ENCODE measurements at regions not wholly inside any gene's neighbourhood (a gene's known extent, or its start where the extent isn't known, plus 50 kb on each side); places are given as distances from the start of the nearest gene placed in this dataset.

- intact Hi-C loops (cut with DNase I): no loop called here
- no peak overlapping the region for H3K4me3 ChIP-seq
- H3K36me3 ChIP-seq (ENCODE audit: insufficient read depth in 1 of 2, low read depth in 1 of 2): no peaks in the 10 kb centered on the region
- WGBS, 3 donors: 77 to 83% (median 82%) methylated on average over 1 of the region's 1 CpG
- no peak overlapping the region for H3K27ac ChIP-seq
- ATAC-seq: no peak
- no peak for DNase-seq
- no peak for TF ChIP-seq CTCF (IDR thresholded peaks at IDR 0.05)
- no peaks in the 10 kb centered on the region for H3K27me3 ChIP-seq (ENCODE audit: insufficient read depth in 3 of 3, low read length in 2 of 3)
- H3K9me3 ChIP-seq: no peaks in the 10 kb centered on the region
- no peaks in the 10 kb centered on the region for H3K4me1 ChIP-seq
These were observed 223.9 kb upstream of the MAD2L1 start for GRCh38 chr4:120290553-120290952.

- H3K4me3 ChIP-seq: no peak overlapping the region
- no peak overlapping the region for H3K27ac ChIP-seq
- intact Hi-C loops (cut with DNase I): no loop called here
- H3K36me3 ChIP-seq (ENCODE audit: insufficient read depth in 1 of 2, low read depth in 1 of 2): no peaks in the 10 kb centered on the region
- TF ChIP-seq CTCF (IDR thresholded peaks at IDR 0.05): no peak
- no peak for ATAC-seq
- no peak for DNase-seq
- H3K9me3 ChIP-seq: no peaks in the 10 kb centered on the region
- H3K27me3 ChIP-seq (ENCODE audit: insufficient read depth in 3 of 3, low read length in 2 of 3): no peaks in the 10 kb centered on the region
- 67 to 75% (median 69%) methylated on average over 2 of the region's 2 CpGs for WGBS, 3 donors
- no peaks in the 10 kb centered on the region for H3K4me1 ChIP-seq
These were observed 220.2 kb upstream of the MAD2L1 start for GRCh38 chr4:120286813-120287212.

- no peak for ATAC-seq
- Histone ChIP-seq H3K36me3 (ENCODE audit: insufficient read depth in 1 of 2, low read depth in 1 of 2) (no peaks in the 10 kb centered on the region), H3K4me1 (no peaks in the 10 kb centered on the region), H3K27ac (no peak overlapping the region), H3K27me3 (ENCODE audit: insufficient read depth in 3 of 3, low read length in 2 of 3) (no peaks in the 10 kb centered on the region), H3K9me3 (no peaks in the 10 kb centered on the region), H3K4me3 (no peak overlapping the region)
- no peak for TF ChIP-seq CTCF (IDR thresholded peaks at IDR 0.05)
- intact Hi-C loops (cut with DNase I): no loop called here
- no peak for DNase-seq
These were observed 214.9 kb upstream of the MAD2L1 start for GRCh38 chr4:120281581-120281980.

GRCh38 chr4:120277391-120277790, 210.7 kb upstream of the MAD2L1 start:
- H3K4me1 ChIP-seq: no peaks in the 10 kb centered on the region
- no peaks in the 10 kb centered on the region for H3K9me3 ChIP-seq
- no peak for ATAC-seq
- H3K4me3 ChIP-seq: no peak overlapping the region
- TF ChIP-seq CTCF (IDR thresholded peaks at IDR 0.05): no peak
- intact Hi-C loops (cut with DNase I): no loop called here
- H3K27me3 ChIP-seq (ENCODE audit: insufficient read depth in 3 of 3, low read length in 2 of 3): no peaks in the 10 kb centered on the region
- H3K27ac ChIP-seq: no peak overlapping the region
- no peak for DNase-seq
- H3K36me3 ChIP-seq (ENCODE audit: insufficient read depth in 1 of 2, low read depth in 1 of 2): no peaks in the 10 kb centered on the region

GRCh38 chr4:120266602-120267001, 200.0 kb upstream of the MAD2L1 start:
- Histone ChIP-seq H3K27me3 (ENCODE audit: insufficient read depth in 3 of 3, low read length in 2 of 3) (no peaks in the 10 kb centered on the region), H3K4me1 (no peaks in the 10 kb centered on the region), H3K4me3 (no peak overlapping the region), H3K36me3 (ENCODE audit: insufficient read depth in 1 of 2, low read depth in 1 of 2) (no peaks in the 10 kb centered on the region), H3K27ac (no peak overlapping the region), H3K9me3 (no peaks in the 10 kb centered on the region)
- TF ChIP-seq CTCF (IDR thresholded peaks at IDR 0.05): no peak
- no peak for DNase-seq
- 64 to 71% (median 65%) methylated on average over 5 of the region's 5 CpGs for WGBS, 3 donors
- intact Hi-C loops (cut with DNase I): no loop called here
- ATAC-seq: no peak
